ENCODE measurements at regions not wholly inside any gene's neighbourhood (a gene's known extent, or its start where the extent isn't known, plus 50 kb on each side); places are given as distances from the start of the nearest gene placed in this dataset.

DNA sequence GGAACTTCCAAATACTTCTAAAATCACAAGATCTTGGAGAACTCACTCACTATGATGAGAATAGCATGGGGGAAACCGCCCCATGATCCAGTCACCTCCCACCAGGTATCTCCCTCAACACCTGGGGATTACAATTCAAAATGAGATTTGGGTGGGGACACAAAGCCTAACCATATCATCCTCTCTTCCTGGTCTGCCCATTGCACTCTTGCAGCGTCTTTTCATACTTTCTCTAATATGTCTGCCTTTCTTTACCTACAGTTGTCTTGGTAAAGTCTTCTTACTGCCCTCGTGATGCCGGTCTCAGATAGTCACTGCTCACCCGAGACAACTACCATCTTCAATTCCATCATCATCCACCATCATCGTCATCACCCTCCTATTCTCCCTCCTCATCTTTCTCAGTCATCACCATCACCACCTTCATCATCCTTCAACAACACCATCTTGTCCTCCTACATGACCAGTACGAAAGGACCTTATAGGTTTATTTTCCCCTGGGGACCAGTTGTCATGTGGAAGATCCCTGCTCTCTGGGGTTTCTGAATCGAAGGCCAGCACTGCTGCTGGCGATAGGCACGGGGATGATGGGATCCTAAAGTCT is 58.5 kb upstream of the CASZ1 start:
- ChIA-PET POLR2A (no interaction called here), CTCF (no interaction called here), RAD21 (ENCODE audit: unreplicated experiment) (no interaction called here), SMC1A (ENCODE audit: uncharacterized antibody, unreplicated experiment) (no interaction called here)
- DNase-seq (ENCODE audit: low read depth, low spot score) (no peak), ATAC-seq (no peak), FAIRE-seq (no peak)
- in situ Hi-C loops (cut with MboI), result no loop called here
- intact Hi-C loops (cut with micrococcal nuclease; ENCODE audit: unreplicated experiment), result no loop called here
- no peak overlapping the region for H3K4me2 ChIP-seq (ENCODE audit: control insufficient read depth, insufficient read depth)
- BruUV-seq (replicated peaks), result no TSS peak
- no peaks in the 10 kb centered on the region for H3K36me3 ChIP-seq (ENCODE audit: control insufficient read depth in 2 of 2, insufficient read depth in 2 of 2, low read length in 1 of 2)
- H3K9me3 ChIP-seq (replicated peaks; ENCODE audit: control insufficient read depth, insufficient read depth, low read length), result peaks cover 2% of the 10 kb centered on the region; the same call in 1 of the 3 replicates
- 8% methylated on average over 10 of the region's 10 CpGs for WGBS (ENCODE audit: insufficient coverage, insufficient replicate concordance, low lambda C conversion rate, missing lambda C conversion rate)
- peaks cover 0 to 3% of the 10 kb centered on the region in 2 experiments; a peak in 2 of 4 replicates for H3K27me3 ChIP-seq (replicated peaks in 1 of 2; ENCODE audit: control insufficient read depth in 2 of 2, insufficient read depth in 2 of 2, low read length in 1 of 2)
- H3K4me1 ChIP-seq (ENCODE audit: control insufficient read depth, insufficient read depth, low read length), result no peaks in the 10 kb centered on the region
- no peak overlapping the region for H2AFZ ChIP-seq (ENCODE audit: control insufficient read depth, low read depth, low read length)
- H3K9ac ChIP-seq (ENCODE audit: control insufficient read depth, insufficient read depth, low read length), result no peak overlapping the region
- no peaks in the 10 kb centered on the region for H3K79me2 ChIP-seq (ENCODE audit: control insufficient read depth, insufficient read depth, low read length)
- TF ChIP-seq YY1 (IDR thresholded peaks at IDR 0.05; ENCODE audit: low read depth, low read length) (no peak), ATF7 (IDR thresholded peaks at IDR 0.05; ENCODE audit: low read depth) (no peak), BACH1 (IDR thresholded peaks at IDR 0.05; ENCODE audit: borderline replicate concordance) (no peak), ESRRA (IDR thresholded peaks at IDR 0.05; ENCODE audit: low read length) (no peak), NBN (IDR thresholded peaks at IDR 0.05) (no peak), SREBF2 (IDR thresholded peaks at IDR 0.05; ENCODE audit: low read length) (no peak), MXI1 (IDR thresholded peaks at IDR 0.05; ENCODE audit: low read depth, low read length) (no peak), SMAD5 (IDR thresholded peaks at IDR 0.05; ENCODE audit: low read depth) (no peak), NFXL1 (IDR thresholded peaks at IDR 0.05; ENCODE audit: borderline replicate concordance) (no peak), STAT3 (IDR thresholded peaks at IDR 0.05; ENCODE audit: low read depth, low read length) (no peak), TBL1XR1 (IDR thresholded peaks at IDR 0.05; ENCODE audit: low read depth, low read length) (no peak), ZNF24 (IDR thresholded peaks at IDR 0.05) (no peak), NFIC (IDR thresholded peaks at IDR 0.05; ENCODE audit: low read depth, low read length) (no peak)
- no peaks in the 10 kb centered on the region for H4K20me1 ChIP-seq (ENCODE audit: control insufficient read depth, insufficient read depth)
- H3K27ac ChIP-seq (ENCODE audit: control insufficient read depth, insufficient read depth), result no peak overlapping the region
- H3K4me3 ChIP-seq, result no peak overlapping the region

Data from GM12878 (cell line).